ENCODE measurements at regions not wholly inside any gene's neighbourhood (a gene's known extent, or its start where the extent isn't known, plus 50 kb on each side); places are given as distances from the start of the nearest gene placed in this dataset.

- TF ChIP-seq CTCF (IDR thresholded peaks at IDR 0.05) (no peak), POLR2AphosphoS5 (IDR thresholded peaks at IDR 0.05) (no peak), POLR2A (IDR thresholded peaks at IDR 0.05) (no peak), EP300 (IDR thresholded peaks at IDR 0.05) (no peak)
Measured at GRCh38 chr9:105833271-105833975, 139.1 kb downstream of the TMEM38B start.
